ENCODE measurements at regions not wholly inside any gene's neighbourhood (a gene's known extent, or its start where the extent isn't known, plus 50 kb on each side); places are given as distances from the start of the nearest gene placed in this dataset.

DNA sequence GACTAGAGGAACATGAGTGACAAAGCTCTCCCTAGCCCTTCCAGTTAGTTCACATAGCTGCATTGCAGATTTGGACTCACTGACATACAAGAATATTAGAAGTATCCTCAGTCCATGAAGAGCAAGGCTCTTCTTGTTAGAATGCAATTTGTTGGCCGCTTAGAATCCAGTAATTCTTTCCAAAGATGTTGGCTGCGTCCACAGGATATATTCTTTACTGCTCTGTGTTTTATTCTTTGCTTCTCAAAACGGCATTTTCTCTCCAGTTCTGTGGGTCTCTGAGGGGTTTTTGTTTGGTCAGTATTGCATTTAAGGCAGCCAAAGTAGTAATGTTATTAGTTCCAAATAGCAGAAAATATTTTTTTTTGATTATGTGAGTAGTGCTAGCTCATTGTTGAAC is 588.6 kb downstream of the DNAJB9 start:
- DNase-seq, result no peak

DNA sequence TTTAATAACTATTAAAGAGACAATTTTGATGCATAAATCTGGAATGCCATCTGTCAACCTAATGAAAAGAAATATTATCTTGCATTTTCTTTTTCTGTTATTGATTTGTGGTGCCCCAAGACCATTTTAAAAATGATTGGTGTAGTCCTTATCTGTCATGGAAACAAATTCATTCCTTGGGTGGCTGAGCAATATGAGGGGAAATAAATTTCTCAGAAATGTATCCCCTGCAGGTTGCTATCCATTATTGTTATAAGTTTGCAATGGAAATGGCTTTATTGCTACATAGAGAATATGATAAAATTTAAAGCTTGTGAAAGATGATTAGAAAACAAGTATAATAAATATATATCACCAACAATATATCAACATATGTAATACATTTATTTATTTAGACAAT is 607.0 kb downstream of the DNAJB9 start:
- DNase-seq, result no peak

DNA sequence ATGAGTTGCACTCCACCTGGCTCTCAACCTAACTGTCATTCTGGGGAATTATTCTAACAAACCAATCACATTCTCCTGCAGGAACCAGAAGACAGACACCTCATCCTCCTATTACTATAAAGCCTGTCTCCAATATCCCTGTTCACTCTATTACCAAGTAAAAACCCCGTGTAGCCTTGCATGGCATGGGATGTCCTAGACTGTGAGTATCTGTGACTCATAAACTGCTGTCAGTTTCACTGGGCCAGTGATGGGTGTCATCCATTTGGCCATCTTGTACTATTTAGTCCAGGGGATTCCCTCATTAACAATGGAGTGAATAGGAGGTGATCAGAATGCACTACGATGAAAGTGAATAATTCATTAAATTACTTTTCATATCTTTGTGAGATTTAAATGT is 608.7 kb downstream of the DNAJB9 start:
- DNase-seq, result no peak

DNA sequence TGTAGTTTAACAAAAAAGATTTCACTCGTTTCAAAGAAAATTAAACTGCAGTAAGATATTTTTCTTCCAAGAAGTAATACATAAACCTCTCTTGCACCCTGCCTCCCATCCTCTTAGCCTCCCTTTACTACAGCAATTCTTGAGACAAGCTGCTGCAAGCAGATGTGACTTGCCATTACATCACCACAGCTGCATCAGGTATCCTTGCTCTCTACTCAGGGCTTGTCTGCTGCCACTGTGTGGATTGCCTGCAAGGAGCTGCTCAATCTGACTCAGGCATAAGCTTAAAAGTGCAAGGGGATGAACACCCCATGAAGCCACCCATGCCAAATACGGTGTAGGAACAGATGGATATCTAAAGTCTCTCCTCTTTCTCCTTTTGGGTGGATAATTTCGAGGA is 609.9 kb downstream of the DNAJB9 start:
- DNase-seq, result no peak

DNA sequence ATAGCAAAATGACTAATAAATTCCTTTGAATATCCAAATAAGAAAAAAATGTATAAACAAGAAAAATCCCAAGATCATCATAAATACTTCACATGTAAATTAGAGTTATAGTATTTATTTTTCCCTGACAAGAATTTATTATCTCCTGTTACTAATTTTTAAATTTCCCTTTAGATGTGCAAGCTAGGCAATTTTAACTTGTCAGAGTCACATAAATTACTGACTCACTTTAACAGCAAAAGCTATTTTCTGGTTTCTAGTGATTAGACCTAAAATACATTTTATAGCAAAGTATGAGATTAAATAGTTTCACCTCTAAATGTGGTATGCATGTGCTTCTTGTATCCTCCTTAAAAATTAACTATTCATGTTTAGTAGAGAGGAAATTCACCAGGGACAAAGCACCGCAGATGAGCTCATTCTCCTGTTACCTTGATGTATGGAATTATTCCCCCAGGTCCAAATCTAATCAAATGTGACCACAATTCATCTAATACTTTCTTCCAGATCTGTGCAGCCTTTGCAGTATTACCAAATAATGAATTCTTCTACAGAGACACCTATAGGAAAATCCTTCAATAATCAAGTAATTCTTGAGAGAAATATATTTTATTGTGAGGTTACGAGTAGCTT is 621.2 kb downstream of the DNAJB9 start:
- DNase-seq, result no peak

DNA sequence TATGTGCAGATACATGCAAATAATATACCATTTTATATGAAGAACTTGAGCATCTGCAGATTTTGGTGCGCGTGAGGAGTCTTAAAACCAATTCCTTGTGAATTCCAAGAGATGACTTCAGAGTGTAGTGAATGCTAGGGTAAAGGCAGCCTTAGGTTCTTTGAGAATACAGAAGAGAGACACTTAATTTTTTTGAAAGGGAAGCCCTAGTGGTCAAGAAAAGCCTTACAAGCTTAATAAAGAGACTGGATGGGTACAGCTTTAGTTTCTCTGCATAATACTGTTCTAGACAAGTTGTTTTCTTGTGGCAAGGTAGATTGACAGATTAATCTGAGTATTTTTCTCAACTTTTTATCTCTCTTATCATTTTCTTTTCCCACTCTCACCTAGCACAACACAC is 636.5 kb downstream of the DNAJB9 start:
- DNase-seq, result no peak

DNA sequence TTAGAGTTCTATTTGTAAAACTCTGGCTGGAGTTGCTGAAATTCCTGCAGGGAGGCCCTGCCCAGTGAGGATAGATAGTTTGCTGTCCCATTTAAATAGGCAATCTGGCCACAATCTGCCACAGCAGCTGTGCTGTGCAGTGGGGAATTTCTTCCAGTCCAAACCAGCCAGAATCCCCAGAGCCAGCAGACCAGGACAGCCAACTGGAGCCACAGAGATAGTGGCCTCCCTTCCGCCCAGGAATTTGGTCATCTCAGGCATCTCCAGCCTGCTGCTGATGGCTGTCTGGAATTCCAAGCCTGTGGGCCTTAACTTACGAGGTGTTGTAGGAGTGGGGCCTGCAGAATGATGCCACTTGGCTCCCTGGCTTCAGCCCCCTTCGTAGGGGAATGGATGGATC is 643.4 kb downstream of the DNAJB9 start:
- no peak for DNase-seq

DNA sequence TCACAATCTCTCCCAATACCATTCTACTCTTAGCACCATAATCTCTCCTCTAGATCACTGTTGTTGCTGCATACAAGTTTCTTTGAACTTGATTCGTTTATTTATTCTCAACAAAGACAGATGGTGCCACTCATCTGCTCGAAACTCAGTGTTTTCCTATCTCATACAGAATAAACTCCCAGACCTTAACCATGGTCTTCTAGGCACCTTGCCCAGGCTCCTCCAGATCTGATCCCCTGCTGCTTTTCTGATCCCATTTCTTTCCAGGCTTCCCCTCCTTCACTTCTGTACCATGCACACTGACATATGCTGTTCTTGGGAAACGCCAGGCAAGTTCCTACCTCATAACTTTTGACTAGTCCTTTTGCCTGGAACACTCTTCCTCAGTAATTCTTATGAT is 645.7 kb downstream of the DNAJB9 start:
- DNase-seq, result no peak

DNA sequence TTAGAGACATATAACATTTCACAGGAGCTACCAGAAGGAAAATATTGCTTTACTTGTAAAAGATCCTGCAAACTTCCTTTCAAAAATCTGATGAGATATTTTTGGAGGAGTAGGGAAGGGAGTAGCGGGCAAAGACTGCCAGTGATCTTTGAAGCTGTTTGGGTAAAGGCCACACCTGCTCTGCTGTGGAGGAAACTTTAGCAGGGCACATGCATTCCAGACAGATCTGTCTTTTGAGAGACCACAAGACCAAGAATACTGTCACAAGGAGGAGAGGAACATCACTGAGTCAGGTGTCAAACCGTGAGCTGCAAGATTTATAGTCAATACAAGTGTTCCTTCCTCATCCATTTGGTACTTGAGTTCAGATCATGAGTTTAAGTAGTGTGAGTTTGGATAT is 654.4 kb downstream of the DNAJB9 start:
- DNase-seq, result no peak

DNA sequence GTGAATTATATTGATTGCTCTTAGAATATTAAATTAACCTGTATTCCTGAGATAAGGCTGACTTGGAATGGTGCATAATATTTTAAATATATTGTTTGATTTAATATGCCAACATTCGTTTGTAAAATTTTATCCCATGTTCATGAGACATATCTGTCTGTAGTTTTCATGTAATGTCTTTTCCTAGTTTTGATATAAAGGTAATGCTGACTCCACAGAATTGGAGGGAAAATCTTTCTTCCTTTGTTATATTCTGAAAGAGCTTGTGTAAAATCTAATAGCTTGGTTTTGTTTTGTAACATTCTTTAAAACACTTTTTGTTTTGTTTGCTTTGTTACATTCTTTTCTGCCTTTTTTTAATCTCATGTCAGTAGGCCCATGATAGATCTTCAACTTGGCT is 657.0 kb downstream of the DNAJB9 start:
- no peak for DNase-seq

DNA sequence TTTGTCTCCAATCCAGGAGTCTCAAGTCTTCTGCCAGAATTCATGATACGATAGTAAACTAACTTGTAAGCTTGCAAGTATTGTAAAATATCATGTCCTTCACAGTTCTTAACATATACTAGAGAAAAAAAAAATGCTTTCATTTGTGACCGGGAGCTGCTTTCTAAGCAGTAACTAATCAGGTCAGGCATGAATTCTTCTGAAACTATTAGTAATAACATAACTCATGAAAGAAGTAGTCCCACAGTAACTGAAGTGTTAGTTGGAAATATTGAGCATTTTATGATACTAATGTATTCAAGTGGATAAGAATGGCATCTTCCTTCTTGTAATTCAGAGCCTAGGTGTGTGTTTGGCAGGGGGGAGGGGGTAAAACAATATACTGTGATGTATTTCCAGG is 665.6 kb downstream of the DNAJB9 start:
- no peak for DNase-seq

DNA sequence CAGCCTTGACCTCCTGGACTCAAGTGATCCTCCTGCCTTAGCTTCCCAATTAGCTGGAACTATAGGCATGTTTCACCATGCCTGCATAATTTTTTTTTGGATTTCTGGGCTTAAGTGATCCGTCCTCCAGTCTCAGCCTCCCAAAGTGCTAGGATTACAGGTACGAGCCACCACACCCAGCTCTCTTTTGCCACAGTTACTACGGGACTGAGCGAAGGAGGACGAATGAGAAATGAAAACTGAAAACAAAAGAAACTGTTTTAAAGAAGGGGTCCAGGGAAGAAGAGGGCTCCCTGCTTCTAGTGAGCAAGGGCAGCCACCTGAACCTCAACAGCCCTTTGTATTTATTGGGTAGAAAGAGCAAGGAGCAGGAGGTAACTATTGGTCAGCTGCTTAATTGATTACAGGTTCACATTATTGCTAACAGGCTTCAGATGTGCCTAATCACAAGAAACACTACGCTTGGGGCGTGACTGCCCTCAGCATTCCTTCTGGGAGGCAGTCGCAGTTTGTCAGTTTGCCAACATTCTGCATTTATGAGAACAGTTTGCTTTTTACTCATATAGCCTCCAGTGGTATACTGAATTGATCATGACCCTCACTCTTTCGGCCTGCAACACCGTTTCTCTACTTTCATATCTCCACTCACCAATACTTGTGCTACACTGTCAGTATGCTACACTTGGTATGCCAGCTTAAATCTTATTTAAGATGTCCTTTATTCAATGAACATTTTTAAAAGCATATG is 676.8 kb downstream of the DNAJB9 start:
- DNase-seq, result peak; percentile 27

DNA sequence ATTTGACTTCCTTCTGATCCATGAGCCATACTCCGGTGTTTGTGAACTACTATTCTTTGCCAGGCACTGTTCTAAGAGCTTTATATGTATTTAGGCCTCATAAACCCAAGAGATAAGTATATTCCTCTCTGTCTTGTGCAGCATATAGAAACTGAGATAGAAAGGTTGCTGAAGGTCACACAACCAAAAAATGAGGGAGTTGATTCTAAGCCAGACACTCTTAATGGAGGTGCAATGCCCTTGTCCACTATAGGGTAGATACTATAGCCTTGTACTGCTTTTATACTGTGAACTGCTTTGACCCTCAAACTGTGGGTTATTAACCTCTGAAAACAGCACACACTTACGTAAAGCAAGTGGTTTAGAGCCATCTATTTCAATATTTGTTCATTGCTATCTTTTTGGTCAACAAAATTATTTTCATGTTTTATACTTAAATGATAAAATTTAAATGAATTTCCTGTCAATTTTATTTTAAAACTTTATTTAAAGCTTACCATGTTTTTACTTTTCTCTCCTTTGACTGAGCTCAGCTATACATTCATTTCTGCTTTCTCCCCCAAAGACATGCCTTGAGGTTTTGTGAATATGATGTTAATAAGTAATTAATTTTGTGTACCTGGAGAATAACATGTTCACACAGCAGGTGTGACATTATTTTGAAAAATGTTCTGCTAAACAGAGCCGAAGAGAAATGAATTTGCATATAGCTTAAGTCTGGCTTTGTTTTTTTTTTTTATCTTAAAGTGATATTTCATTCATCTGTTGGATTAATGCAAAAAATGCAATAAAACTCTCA is 687.3 kb downstream of the DNAJB9 start:
- DNase-seq, result no peak

DNA sequence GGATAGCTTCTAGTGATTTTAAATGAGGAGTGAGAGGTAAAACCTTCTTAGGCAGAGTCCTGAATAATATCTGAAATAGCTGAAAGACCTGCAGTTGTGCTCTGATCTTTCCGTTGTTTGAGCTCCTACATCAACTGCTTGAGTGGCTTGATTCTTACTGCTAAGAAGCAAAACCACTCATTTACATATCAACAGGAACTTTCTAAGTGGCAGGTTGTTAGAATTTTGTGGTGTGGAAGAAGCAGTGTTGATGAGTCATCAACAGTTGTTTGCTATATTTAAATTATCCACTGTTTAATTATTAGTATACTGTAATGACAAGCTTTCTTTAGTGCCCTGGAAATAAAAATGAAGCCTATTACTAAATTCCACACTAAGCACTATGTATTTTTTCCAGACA is 689.5 kb downstream of the DNAJB9 start:
- DNase-seq, result no peak

DNA sequence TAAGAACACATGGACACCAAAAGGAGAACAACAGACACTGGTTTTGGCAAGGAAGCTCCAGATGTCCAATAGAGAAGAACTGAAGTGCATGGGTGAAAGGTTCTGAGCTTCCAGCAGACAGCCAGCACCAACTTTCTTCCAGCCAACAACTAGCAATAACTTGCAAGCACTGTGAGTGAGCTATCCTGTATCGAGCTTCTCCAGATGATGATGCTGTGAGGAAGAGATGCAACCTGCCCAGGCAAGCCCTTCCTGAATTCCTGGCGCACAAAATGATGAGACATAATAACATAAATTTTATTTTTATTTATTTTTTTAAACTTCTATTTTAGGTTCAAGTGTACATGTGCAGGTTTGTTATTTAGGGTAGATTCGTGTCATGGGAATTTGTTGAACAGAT is 692.1 kb downstream of the DNAJB9 start:
- no peak for DNase-seq

DNA sequence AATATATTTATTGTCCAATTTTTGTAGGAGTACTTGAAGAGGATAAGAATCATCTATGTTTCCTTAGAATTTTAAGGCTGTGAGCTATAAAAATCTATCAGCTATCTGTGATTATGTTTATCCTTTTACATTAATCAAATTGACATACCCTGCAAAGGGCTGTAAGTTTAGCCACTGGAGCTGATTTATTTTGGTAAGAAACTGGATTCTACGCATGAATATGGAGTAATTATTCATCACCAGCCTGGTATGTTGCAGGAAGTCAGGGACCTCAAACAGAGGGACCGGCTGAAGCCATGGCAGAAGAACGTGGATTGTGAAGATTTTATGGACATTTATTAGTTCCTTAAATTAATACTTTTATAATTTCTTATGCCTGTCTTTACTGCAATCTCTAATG is 696.9 kb downstream of the DNAJB9 start:
- DNase-seq, result no peak

DNA sequence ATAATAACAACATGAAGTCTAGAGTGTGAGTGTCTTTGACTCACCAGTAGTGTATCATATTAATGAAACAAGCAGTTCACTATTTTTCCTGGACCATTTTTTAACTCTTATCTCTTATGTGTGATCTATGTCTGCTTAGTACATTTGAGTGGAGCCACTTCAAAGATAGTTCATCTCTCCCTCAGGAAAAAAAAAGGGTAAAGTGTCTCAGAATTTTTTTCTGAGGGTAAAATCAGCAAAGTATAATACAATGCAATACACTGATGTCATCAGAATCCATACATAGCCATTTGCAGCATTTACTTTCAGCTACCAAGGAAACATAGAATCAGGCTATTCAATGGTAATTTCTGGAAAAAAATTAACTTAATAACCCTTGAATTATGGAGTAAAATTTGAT is 706.7 kb downstream of the DNAJB9 start:
- no peak for DNase-seq

DNA sequence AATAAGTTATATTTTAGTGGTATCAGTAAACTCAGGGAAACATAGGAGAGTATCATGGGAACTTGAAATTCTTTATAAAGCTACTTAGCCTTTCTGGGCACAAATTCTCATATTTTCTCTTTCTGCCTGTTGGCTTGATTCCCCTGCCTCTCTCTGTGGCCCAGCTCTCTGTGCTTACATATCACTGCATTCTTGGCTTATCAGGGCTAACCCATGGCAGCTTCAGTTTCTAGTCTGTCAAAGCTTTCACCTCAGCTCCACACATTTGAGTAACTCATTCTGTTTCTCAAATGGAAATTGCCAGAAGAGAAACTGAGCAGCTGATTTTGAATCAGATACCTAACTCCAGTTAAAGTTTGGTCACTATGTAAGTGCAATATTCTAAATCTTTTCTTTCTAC is 713.1 kb downstream of the DNAJB9 start:
- no peak for DNase-seq

DNA sequence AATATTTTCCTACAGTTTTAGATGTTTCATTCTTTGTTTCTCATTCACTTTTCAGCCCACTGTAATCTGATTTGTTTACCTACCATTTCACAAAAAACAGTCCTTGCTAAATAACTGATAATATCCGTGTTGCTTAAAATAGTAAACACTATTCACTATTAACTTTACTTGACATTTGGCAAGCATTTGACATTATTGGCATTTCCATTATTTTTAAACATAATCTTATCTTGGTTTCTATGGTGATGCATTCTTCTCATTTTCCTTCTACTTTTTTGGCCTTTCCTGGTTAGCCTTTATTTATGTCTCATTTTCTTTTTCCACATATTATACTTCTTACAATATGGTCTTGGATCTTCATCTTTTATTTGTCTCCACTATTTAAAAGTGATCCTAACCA is 715.3 kb downstream of the DNAJB9 start:
- no peak for DNase-seq

DNA sequence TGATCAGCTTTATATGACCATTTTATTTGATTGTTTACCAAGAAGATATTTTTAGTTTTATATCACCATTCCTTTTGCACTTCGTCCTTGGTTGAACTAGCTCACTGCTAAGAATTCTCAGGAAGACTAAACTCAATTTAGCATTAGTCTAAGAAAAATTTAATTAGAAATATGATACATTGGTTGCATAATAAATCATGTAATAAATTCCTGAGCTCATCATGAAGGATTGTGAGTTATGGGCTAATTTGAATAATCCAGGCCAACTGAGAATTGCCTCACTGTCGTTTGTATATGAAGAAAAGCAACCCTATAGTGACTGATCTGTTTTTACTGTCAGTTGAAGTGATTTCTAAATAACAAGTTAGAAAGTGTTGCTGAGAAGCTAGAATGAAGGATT is 725.5 kb downstream of the DNAJB9 start:
- no peak for DNase-seq

DNA sequence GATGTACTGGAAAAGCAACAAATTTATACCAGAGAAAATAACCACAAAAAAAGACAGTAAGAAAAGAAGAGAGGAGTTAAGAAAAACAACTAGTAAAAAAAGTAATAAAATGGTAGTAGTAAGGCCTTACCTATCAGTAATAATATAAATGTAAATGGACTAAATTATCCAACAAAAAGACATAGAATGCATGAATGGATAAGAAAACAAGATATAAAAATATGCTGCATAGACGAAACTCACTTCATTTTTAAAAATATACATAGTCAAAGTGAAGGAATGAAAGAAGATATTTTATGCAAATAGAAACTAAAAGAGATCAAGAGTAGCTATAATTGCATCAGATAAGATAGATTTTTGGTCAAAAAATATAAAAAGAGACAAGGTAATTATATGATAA is 739.1 kb downstream of the DNAJB9 start:
- no peak for DNase-seq

DNA sequence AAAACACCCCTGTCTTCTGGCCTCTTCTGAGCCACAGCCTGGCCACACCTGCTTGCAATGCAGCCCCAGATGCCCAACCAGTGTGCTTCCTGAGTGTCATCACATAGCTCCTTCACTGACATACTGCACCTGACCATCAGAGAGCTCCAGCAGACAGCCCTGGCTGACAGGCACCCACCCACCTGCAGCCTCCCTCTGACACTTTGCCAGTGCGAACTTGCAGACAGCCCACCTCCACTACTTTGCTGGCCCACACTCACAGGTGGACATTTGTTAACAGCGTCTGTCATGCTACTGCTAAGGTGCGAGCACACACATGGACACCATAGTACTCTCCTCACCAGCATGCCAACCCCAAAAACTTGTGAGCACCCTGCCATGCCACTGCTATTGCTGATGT is 740.1 kb downstream of the DNAJB9 start:
- no peak for DNase-seq

DNA sequence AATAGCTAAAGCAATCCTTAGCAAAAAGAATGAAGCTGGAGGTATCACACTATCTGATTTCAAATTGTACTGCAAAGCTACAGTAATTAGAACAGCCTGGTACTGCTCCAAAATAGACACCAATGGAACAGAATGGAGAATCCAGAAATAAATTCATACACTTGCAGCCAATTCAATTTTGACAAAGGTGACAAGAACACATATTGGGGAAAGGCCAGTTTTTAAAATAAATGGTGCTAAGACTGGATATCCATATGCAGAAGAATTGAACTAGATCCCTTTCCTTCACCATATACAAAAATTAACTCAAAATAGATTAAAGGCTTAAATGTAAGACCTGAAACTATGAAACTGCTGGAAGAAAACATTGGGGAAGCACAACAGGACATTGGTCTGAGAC is 748.5 kb downstream of the DNAJB9 start:
- no peak for DNase-seq

DNA sequence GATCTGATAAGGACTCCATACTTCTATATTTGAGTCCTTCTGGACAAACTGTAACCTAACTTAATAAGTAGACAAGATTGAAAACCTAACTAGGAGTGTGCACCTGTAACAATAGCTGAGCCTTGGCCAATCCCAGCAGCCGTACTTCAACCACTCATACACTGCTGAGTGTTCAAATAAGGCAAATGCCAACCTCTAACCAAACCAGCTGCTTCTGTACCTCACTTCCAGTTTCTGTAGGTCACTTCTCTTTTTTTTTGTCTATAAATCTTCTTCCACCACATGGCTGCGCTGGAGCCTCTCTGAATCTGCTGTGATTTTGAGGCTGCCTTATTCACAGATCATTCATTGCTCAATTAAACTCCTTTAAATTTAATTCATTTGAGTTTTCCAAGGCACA is 753.2 kb downstream of the DNAJB9 start:
- DNase-seq, result no peak
